ENCODE measurements at regions not wholly inside any gene's neighbourhood (a gene's known extent, or its start where the extent isn't known, plus 50 kb on each side); places are given as distances from the start of the nearest gene placed in this dataset.

- TF ChIP-seq ZNF316 (IDR thresholded peaks at IDR 0.05) (no peak), EWSR1 (IDR thresholded peaks at IDR 0.05; ENCODE audit: borderline replicate concordance, low read depth, partially characterized antibody) (no peak), SMARCC2 (IDR thresholded peaks at IDR 0.05; ENCODE audit: low read depth) (no peak)
These were observed 106.3 kb upstream of the TBX18 start (continued) for GRCh38 chr6:84870672-84871071.

DNA sequence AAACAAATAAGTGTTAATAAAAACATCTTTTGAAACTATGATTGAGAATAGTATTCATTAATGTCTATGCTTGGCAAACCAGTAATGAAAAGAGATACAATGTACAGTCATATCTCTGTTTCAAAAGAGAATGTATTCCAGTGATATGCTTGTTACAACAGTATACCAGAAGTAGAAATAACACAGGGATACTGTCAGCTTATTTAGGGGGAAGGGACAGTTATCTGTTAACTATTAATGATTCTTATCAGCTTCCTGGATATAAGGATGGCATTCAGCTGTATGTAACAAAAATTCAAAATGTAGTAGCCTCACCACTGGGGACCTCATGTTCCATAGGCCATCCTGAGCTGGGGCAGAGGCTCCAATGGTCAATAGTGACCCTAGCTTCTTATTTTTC is 103.8 kb upstream of the TBX18 start:
- no peak overlapping the region for H3K4me2 ChIP-seq (ENCODE audit: insufficient read depth, low read length)
- H3K27ac ChIP-seq (ENCODE audit: extremely low read depth, low read depth, low read length), result no peak overlapping the region
- DNase-seq (ENCODE audit: extremely low read depth in 1 of 4, low spot score in 3 of 4) (no peak), ATAC-seq (no peak), FAIRE-seq (no peak)
- no peaks in the 10 kb centered on the region for H4K20me1 ChIP-seq (replicated peaks; ENCODE audit: control insufficient read depth, insufficient read depth, low read length)
- in situ Hi-C loops (cut with MboI), result no loop called here
- no peak overlapping the region for H2AFZ ChIP-seq (ENCODE audit: low read depth, low read length)
- ChIA-PET POLR2A (no interaction called here), CTCF (ENCODE audit: low intra/inter-chr PET ratio) (no interaction called here)
- BruUV-seq (replicated peaks), result no TSS peak
- H3K9ac ChIP-seq (ENCODE audit: insufficient read depth in 1 of 2, low read depth in 2 of 2, low read length in 2 of 2), result no peak overlapping the region
- H3K9me1 ChIP-seq (ENCODE audit: control insufficient read depth, insufficient read depth, low read length), result no peaks in the 10 kb centered on the region
- H3K4me1 ChIP-seq (replicated peaks in 1 of 2; ENCODE audit: control insufficient read depth in 2 of 2, insufficient read depth in 2 of 2, low read length in 2 of 2), result no peaks in the 10 kb centered on the region
- H3K27me3 ChIP-seq (ENCODE audit: control insufficient read depth in 2 of 2, insufficient read depth in 2 of 2, low read length in 2 of 2), result no peaks in the 10 kb centered on the region
- no peaks in the 10 kb centered on the region for H3K9me3 ChIP-seq (replicated peaks; ENCODE audit: control insufficient read depth, insufficient read depth, low read depth, low read length)
- H3K36me3 ChIP-seq (ENCODE audit: control insufficient read depth, insufficient read depth, low read length), result no peaks in the 10 kb centered on the region
- no peak overlapping the region for H3K4me3 ChIP-seq
- intact Hi-C loops (cut with micrococcal nuclease), result no loop called here
- no peaks in the 10 kb centered on the region for H3K79me2 ChIP-seq (ENCODE audit: control insufficient read depth, insufficient read depth, low read length)
- TF ChIP-seq SIN3B (IDR thresholded peaks at IDR 0.05; ENCODE audit: low read depth) (no peak), GATA2 (CRISPR knock-in tag; IDR thresholded peaks at IDR 0.05) (no peak), HDAC3 (IDR thresholded peaks at IDR 0.05; ENCODE audit: borderline replicate concordance, partially characterized antibody) (no peak), XRCC4 (IDR thresholded peaks at IDR 0.05; ENCODE audit: extremely low read depth, insufficient read depth, insufficient read length) (no peak), GATAD2B (IDR thresholded peaks at IDR 0.05; ENCODE audit: borderline replicate concordance) (no peak), HOMEZ (CRISPR knock-in tag; IDR thresholded peaks at IDR 0.05) (no peak), ZNF280B (CRISPR knock-in tag; IDR thresholded peaks at IDR 0.05) (no peak), MBD2 (IDR thresholded peaks at IDR 0.05; ENCODE audit: borderline replicate concordance, low read depth) (no peak), CBFB (CRISPR knock-in tag; IDR thresholded peaks at IDR 0.05) (no peak), RB1 (IDR thresholded peaks at IDR 0.05; ENCODE audit: low read depth) (no peak), LEF1 (IDR thresholded peaks at IDR 0.05) (no peak), CHD2 (IDR thresholded peaks at IDR 0.05; ENCODE audit: low read depth, low read length) (no peak), ZNF77 (CRISPR knock-in tag; IDR thresholded peaks at IDR 0.05) (no peak), TAF15 (IDR thresholded peaks at IDR 0.05; ENCODE audit: low read depth, low read length) (no peak)
- TF ChIP-seq, protein P1, sequence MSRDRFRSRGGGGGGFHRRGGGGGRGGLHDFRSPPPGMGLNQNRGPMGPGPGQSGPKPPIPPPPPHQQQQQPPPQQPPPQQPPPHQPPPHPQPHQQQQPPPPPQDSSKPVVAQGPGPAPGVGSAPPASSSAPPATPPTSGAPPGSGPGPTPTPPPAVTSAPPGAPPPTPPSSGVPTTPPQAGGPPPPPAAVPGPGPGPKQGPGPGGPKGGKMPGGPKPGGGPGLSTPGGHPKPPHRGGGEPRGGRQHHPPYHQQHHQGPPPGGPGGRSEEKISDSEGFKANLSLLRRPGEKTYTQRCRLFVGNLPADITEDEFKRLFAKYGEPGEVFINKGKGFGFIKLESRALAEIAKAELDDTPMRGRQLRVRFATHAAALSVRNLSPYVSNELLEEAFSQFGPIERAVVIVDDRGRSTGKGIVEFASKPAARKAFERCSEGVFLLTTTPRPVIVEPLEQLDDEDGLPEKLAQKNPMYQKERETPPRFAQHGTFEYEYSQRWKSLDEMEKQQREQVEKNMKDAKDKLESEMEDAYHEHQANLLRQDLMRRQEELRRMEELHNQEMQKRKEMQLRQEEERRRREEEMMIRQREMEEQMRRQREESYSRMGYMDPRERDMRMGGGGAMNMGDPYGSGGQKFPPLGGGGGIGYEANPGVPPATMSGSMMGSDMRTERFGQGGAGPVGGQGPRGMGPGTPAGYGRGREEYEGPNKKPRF (IDR thresholded peaks at IDR 0.05; ENCODE audit: low read depth, low read length), result no peak

Data from K562 (cell line).